Esophagus muscularis mucosa (tissue), 3 donors: ENCODE measurements at regions not wholly inside any gene's neighbourhood (a gene's known extent, or its start where the extent isn't known, plus 50 kb on each side); places are given as distances from the start of the nearest gene placed in this dataset.

Experiments used
- EP300 ChIP-seq: sonication (generic); formaldehyde crosslinking; IDR thresholded peaks from one replicate; pipeline ENCODE4 v1.6.1; 2017; ENCODE audit warnings: antibody characterized with exemption
- TF ChIP-seq, protein P1 (sequence below), 3 experiments: fragments of 200-600 bp in 2 of 3; fragments of 450-650 bp in 1 of 3; sonication (generic) in 2 of 3; IDR thresholded peaks; one replicate each; pipeline ENCODE4 v1.5.1; 2017 to 2019; ENCODE audit warnings: antibody characterized with exemption in 3 of 3, mild to moderate bottlenecking in 2 of 3, moderate library complexity in 1 of 3

GRCh38 chr1:238488401-238488800 is 597.7 kb upstream of the ZP4 start:
- TF ChIP-seq, protein P1, sequence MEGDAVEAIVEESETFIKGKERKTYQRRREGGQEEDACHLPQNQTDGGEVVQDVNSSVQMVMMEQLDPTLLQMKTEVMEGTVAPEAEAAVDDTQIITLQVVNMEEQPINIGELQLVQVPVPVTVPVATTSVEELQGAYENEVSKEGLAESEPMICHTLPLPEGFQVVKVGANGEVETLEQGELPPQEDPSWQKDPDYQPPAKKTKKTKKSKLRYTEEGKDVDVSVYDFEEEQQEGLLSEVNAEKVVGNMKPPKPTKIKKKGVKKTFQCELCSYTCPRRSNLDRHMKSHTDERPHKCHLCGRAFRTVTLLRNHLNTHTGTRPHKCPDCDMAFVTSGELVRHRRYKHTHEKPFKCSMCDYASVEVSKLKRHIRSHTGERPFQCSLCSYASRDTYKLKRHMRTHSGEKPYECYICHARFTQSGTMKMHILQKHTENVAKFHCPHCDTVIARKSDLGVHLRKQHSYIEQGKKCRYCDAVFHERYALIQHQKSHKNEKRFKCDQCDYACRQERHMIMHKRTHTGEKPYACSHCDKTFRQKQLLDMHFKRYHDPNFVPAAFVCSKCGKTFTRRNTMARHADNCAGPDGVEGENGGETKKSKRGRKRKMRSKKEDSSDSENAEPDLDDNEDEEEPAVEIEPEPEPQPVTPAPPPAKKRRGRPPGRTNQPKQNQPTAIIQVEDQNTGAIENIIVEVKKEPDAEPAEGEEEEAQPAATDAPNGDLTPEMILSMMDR (IDR thresholded peaks at IDR 0.05): no peak
- no peak for TF ChIP-seq EP300
